HG02973 (cell line): ENCODE measurements at regions not wholly inside any gene's neighbourhood (a gene's known extent, or its start where the extent isn't known, plus 50 kb on each side); places are given as distances from the start of the nearest gene placed in this dataset.

Experiments used
- ATAC-seq: cut with Tn5 transposase; IDR thresholded peaks from one replicate; pipeline ENCODE4 v1.9.1; 2021; ENCODE audit warnings: moderate library complexity; ENCODE audit not compliant: unreplicated experiment

DNA sequence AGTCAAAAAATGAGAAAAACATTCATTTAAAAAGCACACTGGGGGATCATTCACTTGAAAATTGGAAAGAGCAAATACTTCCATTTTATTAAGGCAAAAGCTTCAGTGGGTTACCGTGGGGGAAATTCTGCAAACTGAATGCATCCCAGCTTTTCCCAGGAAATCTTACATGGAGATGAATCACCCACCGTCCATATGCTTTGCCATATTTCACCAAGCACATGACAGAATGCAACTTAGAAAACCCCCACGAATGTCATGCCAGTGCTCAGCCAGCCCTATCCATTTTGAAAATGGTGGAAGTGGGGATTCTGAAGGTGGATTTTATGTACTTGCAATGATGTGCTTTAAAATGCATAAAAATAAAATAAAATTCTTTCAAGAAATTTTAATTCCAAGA lies 485.5 kb upstream of the ID2 start:
- ATAC-seq, result no peak

- no peak for ATAC-seq
Observed at GRCh38 chr2:8197101-8197500, 484.8 kb upstream of the ID2 start.

DNA sequence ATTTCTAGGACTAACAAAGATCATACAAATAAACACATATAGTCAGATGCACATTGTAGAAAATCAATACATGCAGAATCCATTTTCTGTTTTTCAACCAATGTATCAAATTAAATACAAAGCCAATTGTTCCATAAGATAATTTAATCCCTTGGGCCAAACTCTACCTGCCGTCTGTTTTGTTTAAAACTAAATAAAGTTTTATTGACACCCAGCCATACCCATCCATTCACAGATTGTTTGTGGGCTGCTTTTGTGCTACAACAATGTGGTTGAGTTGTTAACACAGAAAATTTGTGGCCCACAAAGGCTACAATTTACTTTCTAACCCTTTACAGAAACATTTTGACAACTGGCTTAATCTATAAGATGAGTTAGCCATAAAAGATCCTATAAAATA lies 484.0 kb upstream of the ID2 start:
- no peak for ATAC-seq

GRCh38 chr2:8198766-8199382 lies 483.0 kb upstream of the ID2 start:
- no peak for ATAC-seq

- ATAC-seq, result peak; percentile 83
Observed at GRCh38 chr2:8202132-8202531, 479.7 kb upstream of the ID2 start.

DNA sequence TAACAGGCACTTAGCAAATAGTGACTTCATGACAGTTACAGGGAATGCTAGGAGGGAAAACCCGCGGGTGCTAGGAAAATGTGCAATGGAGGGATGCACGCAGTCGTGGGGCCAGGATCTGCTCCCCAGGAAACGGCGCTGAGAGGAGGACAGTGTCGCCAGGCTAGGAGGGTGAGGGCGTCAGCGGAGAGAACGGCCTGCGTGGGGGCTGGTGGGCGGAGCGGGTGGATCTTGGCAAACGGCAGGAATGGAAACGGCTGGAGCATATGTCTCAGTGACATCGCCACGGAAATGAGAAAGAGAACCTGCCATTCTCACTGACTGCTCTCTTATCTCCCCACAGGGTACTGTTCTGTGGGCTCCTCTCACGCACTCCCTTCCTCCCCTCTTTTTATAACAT lies 478.5 kb upstream of the ID2 start:
- ATAC-seq, result no peak

GRCh38 chr2:8204711-8205110 lies 477.1 kb upstream of the ID2 start:
- ATAC-seq, result no peak

DNA sequence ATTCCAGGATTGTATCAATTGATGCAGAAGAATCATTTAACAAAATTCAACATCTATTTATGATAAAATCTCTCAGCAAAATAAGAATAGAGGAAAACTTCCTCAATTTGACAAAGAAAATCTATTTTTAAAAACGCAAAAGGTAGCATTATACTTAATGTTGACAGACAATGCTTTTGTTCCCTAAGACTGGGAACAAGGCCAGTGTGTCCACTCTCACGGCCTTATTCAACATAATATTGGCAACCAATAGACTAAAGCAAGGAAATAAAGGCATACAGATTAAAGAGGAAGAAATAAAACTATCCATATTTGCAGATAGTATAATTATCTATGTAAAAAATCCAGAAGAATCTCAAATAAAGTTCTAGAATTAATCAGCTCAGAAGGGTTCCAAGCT lies 472.4 kb upstream of the ID2 start:
- no peak for ATAC-seq

GRCh38 chr2:8211384-8211783 lies 470.5 kb upstream of the ID2 start:
- no peak for ATAC-seq

DNA sequence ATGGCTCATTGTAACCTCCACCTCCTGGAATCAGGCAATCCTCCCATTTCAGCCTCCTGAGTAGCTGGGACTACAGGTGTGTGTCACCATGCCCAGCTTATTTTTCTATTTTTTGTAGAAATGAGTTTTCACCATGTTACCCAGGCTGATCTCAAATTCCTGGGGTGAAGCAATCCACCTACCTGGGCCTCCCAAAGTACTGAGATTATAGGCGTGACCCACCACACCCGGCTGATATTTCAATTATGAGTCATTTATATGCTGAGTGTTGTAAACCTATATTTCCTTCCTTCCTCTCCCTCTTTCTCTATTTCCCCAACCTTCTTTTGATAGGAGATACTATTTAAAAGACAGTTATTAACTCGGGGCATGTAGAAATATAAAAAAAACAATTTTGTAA lies 469.6 kb upstream of the ID2 start:
- ATAC-seq, result no peak

DNA sequence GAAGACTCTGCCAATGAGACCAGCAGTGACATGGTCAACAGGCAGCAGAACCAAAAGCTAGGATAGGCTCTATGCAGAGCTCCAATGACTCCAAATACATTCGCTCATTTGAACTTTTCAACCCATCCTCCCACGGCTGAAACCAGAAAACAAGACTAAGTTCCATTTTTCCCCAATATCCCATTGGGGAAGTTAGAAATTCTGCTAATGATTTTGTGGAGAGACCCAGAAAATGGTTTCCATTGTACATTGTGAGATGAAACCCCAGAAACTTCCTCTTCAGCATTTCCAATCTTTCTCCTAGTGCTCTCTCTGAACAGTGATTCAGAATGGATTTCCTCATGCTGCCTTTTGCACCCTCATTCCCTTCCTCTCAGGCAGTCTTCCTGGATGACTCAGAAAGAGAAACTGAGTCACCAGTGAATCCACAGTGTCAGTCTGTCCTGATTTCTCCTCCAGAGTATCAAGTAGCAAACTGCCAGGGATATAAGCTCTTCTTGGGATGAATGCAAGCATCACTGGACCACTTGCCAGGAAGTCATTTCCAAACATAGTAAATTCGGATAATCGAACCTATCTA lies 467.7 kb upstream of the ID2 start:
- no peak for ATAC-seq

GRCh38 chr2:8215159-8215863 lies 466.5 kb upstream of the ID2 start:
- ATAC-seq, result peak; percentile 83

GRCh38 chr2:8215982-8216381 lies 465.9 kb upstream of the ID2 start:
- no peak for ATAC-seq

- ATAC-seq, result no peak
Observed at GRCh38 chr2:8216397-8216796, 465.5 kb upstream of the ID2 start.

GRCh38 chr2:8217468-8218030 lies 464.3 kb upstream of the ID2 start:
- no peak for ATAC-seq

DNA sequence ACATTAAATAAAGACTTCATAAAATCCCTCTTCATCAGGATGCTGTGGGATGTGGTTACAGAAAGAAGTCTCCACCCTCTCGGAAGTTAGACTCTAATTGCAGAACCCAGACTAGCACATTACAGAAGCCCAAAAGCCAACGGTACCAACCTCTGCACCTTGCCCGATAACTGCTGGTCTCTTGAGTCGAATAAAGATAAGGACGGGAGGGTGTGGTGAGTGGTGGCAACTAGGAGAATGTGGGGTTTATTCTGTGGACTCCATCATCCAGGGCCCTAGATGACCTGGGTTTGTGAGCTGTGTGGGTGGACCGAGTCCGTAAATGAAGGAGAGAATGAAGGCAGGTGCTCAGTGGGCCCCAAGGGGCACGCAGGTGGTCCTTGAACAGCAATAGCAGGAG lies 462.8 kb upstream of the ID2 start:
- no peak for ATAC-seq

DNA sequence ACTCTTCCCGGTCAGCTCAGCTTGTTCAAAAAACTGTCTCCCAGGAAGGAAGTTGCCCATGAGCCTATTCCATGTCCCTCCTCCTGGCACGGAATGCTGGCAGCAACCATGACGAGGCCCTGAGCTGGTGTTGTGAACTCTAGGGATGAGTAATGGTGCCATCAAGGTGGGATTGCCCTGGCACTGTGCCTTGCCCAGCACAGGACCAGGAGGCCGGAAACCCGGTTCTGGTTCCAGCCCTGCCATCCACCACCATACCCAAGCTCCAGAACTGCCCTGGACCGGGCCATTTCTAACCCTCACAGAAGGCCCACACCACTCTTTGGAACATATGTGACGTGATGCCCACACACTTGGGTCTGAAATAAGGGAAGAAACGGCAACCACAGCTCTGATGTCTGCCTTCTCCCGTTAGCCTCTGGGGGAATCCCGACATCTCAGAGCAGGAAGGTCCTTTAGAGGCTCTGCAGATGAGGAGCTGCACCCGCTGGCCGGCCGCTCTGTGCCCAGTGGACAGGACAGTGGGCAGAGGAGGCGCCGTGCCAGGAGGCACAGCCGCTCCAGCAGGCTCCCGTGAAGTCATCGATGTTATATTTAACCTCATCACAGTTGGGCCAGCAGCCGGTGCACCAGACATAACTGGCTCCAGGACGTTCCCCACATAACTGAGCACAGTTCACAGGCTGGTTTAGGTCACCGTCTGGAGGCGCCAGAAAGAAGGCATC lies 462.1 kb upstream of the ID2 start:
- ATAC-seq, result no peak

- ATAC-seq, result no peak
Observed at GRCh38 chr2:8222979-8223694, 458.7 kb upstream of the ID2 start.

- no peak for ATAC-seq
Observed at GRCh38 chr2:8223695-8224346, 458.0 kb upstream of the ID2 start.
